ENCODE measurements at regions not wholly inside any gene's neighbourhood (a gene's known extent, or its start where the extent isn't known, plus 50 kb on each side); places are given as distances from the start of the nearest gene placed in this dataset.

DNA sequence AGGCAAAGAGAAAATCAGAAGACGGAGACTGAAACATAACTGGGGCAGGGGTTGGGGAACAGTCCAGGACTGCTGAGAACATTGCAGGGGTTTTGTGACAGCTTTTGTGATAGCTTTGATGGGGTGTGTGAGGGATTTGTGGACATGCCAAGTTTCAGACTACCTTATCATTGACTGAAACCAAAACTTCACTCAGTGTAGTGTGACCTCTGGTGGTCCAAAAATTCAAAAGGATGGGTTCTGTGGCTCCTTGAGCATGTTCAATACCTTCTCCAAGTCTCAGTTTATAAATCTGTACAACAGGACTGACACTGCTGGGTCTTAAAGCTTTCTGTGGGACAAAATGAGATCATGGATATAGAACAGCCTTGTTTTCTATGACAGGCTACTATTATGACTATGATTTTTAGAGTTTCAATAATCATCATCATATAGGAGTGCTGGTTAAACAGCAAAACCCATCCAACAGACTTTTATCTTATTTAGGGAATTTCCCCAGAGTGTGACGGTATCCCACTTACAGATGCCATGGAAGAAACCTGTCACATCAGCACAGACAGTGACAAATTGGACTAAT lies 259.2 kb upstream of the SLC14A2 start:
- in situ Hi-C loops (cut with MboI; ENCODE audit: low sequenced_read_pairs, unreplicated experiment) = no loop called here
- no peak for DNase-seq (ENCODE audit: low spot score)
- TF ChIP-seq, protein P1, sequence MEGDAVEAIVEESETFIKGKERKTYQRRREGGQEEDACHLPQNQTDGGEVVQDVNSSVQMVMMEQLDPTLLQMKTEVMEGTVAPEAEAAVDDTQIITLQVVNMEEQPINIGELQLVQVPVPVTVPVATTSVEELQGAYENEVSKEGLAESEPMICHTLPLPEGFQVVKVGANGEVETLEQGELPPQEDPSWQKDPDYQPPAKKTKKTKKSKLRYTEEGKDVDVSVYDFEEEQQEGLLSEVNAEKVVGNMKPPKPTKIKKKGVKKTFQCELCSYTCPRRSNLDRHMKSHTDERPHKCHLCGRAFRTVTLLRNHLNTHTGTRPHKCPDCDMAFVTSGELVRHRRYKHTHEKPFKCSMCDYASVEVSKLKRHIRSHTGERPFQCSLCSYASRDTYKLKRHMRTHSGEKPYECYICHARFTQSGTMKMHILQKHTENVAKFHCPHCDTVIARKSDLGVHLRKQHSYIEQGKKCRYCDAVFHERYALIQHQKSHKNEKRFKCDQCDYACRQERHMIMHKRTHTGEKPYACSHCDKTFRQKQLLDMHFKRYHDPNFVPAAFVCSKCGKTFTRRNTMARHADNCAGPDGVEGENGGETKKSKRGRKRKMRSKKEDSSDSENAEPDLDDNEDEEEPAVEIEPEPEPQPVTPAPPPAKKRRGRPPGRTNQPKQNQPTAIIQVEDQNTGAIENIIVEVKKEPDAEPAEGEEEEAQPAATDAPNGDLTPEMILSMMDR (IDR thresholded peaks at IDR 0.05; ENCODE audit: borderline replicate concordance, control extremely low read depth, extremely low read depth, insufficient read depth, missing control alignments) = no peak

DNA sequence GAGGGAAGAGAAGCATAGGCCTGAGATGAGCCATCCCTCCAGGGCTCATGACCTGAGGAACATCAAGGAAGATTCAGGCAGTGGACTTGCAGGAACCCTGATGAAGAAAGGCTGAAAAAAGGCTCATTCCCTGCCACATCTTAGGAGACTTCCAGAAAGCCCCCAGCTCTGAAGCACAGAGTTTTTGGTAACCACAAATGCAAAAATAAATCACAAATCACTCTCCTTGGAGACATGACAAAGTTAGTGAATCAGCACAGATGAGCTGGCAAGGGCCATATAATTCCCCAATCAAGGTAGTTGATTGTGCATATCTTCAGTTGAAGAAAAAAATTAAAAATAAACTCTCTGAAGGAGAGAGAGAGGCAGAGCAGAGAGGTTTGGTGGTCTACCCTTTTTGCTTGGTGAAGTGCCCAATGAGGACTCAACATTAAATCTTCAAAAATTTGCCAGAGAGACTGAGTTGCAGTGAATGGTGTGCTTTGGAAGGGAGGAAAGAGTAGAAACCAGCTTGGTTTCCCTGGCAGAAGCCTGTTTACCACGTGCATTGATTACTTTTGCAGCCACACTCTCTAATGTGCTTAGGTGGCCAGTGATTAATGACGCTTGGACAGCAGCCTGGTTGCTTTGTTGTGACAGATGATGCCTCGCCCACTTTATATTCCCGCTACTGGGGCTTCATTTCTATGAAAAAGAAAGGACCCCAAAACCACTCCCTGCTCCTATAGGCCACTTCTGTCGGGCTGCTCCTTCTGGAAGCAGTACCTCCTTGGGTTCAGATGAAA lies 257.4 kb upstream of the SLC14A2 start:
- TF ChIP-seq, protein P1 (IDR thresholded peaks at IDR 0.05; ENCODE audit: borderline replicate concordance, control extremely low read depth, extremely low read depth, insufficient read depth, missing control alignments) = no peak
- in situ Hi-C loops (cut with MboI; ENCODE audit: low sequenced_read_pairs, unreplicated experiment) = no loop called here
- no peak for DNase-seq (ENCODE audit: low spot score)

GRCh38 chr18:45359275-45360009 lies 255.8 kb upstream of the SLC14A2 start:
- no peak for DNase-seq (ENCODE audit: low spot score)
- TF ChIP-seq, protein P1 (IDR thresholded peaks at IDR 0.05; ENCODE audit: borderline replicate concordance, control extremely low read depth, extremely low read depth, insufficient read depth, missing control alignments) = no peak
- in situ Hi-C loops (cut with MboI; ENCODE audit: low sequenced_read_pairs, unreplicated experiment) = no loop called here

DNA sequence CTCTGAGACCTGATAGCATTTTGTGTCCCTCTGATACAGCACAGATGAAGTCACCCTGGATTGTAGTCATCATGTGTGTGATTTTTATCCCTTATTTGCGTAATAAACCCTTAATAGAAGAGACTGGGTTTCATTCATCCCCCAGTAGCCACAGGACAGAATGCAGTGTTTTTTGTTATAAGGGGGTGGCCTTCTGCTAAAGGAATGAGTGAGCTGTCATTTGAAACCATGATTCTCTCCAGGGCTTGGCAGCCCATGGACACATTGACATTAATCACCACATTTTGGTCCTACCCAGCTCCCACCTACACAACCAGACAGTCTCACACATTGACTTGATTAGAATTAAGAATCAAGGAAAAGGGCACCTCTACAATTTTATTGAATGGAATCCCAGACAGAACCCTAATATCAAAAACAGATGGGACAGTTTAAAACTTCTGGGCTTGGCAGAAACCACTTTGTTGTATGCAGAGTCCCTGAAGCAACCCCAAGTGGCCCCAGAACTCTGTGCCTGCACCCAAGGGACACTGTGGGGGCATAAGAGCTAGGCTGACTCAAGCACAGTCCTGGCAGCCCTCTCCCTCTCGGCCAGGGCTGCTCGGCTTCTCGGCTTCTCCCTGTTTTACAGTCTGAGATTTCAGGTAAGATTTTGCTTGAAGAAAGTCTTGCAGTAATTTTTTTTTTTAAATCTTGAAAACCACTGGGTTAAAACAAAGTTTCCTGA lies 254.0 kb upstream of the SLC14A2 start:
- no peak for DNase-seq (ENCODE audit: low spot score)
- in situ Hi-C loops (cut with MboI; ENCODE audit: low sequenced_read_pairs, unreplicated experiment) = no loop called here
- TF ChIP-seq, protein P1 (IDR thresholded peaks at IDR 0.05; ENCODE audit: borderline replicate concordance, control extremely low read depth, extremely low read depth, insufficient read depth, missing control alignments) = no peak

- TF ChIP-seq, protein P1 (IDR thresholded peaks at IDR 0.05; ENCODE audit: borderline replicate concordance, control extremely low read depth, extremely low read depth, insufficient read depth, missing control alignments) = no peak
- in situ Hi-C loops (cut with MboI; ENCODE audit: low sequenced_read_pairs, unreplicated experiment) = no loop called here
- no peak for DNase-seq (ENCODE audit: low spot score)
Observed at GRCh38 chr18:45363196-45363595, 252.1 kb upstream of the SLC14A2 start.

DNA sequence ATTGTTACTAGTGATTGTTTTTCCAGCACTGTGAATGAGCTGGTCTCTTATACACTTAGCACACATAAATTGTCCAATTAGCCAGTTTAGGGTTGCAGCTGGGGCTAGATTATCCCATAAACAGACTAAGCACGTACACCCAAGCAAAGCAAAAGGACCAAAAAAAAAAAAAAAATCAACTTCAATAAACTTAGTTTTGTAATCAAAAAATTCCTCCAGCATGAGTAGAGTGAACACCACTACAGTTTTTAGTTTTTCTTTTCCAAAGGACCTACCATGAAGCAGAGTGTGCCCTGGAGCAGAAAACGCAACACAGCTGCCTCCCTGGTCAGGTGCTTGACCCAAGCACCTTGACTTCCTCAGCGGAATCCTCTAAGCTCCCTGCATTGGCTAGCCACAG lies 249.4 kb upstream of the SLC14A2 start:
- TF ChIP-seq, protein P1 (IDR thresholded peaks at IDR 0.05; ENCODE audit: borderline replicate concordance, control extremely low read depth, extremely low read depth, insufficient read depth, missing control alignments) = no peak
- DNase-seq (ENCODE audit: low spot score) = no peak
- in situ Hi-C loops (cut with MboI; ENCODE audit: low sequenced_read_pairs, unreplicated experiment) = no loop called here
